ENCODE measurements at regions not wholly inside any gene's neighbourhood (a gene's known extent, or its start where the extent isn't known, plus 50 kb on each side); places are given as distances from the start of the nearest gene placed in this dataset.

GRCh38 chr2:47295131-47295980 lies 73.8 kb upstream of the EPCAM start:
- TF ChIP-seq CTCF (IDR thresholded peaks at IDR 0.05; ENCODE audit: low read length) (no peak), EZH2 (optimal IDR thresholded peaks at IDR 0.05; ENCODE audit: low read depth, low read length) (no peak)
